Inferior parietal cortex (tissue), 1 donor: ENCODE measurements at regions not wholly inside any gene's neighbourhood (a gene's known extent, or its start where the extent isn't known, plus 50 kb on each side); places are given as distances from the start of the nearest gene placed in this dataset.
"Not testable (repeated sequence)": the region's sequence is repeated elsewhere in the genome, so short reads cannot be mapped to it uniquely, and the experiment has no call there.

Experiments
- DNase-seq: peaks from one replicate; pipeline ENCODE4 v3.0.0-alpha.2; 2016; ENCODE audit errors: extremely low spot score

DNA sequence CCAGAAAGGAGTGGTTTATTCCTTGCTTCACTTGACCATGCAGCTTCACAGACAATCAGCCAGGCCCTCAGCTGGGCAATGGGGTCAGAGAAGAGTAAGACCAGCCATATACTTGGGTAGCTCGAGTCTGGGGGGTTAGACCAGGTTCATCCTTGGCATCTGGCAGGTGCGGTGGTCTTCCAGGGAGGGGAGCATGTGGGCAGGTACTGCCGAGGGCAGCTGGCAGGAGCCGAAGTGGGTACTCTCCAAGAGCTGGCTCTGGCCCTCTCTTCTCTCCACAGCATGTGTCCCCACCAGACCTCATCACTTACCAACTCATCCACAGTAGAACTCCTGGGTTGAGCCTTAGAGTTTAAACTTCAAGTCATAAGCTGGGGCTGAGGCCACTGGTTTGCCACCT lies 156.8 kb downstream of the FOXD2 start:
- no peak for DNase-seq

DNA sequence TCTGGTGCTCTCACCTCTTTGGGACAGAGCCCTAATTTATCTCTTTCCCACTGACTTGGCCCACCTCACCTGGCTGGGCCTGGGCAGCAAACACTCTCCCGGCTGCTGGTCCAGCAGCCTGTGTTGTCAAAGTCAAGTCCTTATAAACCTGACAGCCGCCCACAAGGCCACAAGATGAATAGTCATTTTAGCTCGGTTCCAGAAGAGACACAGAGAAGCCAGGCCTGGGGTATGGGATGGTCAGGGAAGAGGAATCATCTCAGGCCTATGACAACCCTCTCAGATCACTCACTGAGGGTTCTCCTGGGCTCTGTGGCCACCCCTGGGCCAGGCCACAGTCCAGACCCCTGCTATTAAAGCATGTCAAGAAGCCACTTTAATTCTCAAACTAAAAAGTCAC lies 158.5 kb downstream of the FOXD2 start:
- DNase-seq: no peak

DNA sequence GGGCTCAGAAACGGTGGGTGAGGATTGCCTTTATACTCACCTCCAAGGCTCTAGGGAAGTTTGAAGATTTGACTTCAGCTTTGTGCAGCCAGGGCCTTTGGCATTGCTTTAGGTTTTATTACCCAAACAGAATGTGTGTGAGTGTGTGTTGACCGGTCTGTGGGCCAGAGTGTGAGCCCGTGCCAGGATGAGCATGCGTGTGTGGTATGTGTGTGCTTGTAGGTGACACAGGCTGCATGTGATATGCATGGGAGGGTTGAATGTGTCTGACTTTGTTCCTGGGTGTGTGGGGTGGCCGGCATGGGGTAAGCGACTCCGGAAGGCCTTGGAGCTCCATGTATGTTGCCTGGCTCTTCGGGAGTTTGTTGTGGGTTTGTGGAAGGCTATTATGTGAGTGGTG lies 160.5 kb downstream of the FOXD2 start:
- no peak for DNase-seq

DNA sequence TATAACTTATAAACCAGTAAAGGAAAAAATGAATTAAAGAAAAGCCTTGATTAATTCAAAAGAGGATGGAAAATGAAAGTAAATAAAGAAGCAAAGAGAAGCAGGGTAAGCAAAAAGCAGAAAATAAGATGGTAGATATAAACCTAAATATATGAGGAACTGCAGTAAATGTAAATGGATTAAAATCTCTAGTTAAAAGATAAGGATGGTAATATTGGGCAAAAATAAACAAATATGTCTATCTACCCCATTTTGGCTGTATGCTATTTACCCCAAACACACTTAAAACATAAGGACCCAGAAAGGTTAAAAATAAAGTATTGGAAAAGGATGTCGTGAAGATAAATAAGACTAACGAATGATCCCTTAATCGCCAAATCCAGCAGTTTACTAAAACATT lies 161.9 kb downstream of the FOXD2 start:
- no peak for DNase-seq

DNA sequence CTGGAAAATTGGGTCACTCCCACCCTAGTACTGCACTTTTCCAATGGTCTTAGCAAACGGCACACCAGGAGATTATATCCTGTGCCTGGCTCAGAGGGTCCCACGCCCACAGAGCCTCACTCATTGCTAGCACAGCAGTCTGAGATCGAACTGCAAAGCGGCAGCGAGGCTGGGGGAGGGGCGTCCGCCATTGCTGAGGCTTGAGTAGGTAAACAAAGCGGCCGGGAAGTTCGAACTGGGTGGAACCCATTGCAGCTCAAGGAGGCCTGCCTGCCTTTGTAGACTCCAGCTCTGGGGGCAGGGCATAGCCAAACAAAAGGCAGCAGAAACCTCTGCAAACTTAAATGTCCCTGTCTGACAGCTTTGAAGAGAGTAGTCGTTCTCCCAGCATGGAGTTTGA lies 164.6 kb downstream of the FOXD2 start:
- not testable (repeated sequence) for DNase-seq

DNA sequence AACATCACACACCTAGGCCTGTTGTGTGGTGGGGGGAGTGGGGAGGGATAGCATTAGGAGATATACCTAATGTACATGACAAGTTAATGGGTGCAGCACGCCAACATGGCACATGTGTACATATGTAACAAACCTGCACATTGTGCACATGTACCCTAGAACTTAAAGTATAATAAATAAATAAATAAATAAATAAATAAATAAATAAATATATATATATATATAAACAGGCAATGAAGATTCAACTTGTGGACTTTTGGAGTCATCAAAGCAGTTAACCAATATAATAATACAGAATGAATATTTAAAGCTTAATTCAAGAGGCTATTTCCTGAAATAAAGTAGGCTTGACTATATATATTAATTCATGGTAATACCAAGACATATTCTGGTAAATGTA lies 167.0 kb downstream of the FOXD2 start:
- not testable (repeated sequence) for DNase-seq

DNA sequence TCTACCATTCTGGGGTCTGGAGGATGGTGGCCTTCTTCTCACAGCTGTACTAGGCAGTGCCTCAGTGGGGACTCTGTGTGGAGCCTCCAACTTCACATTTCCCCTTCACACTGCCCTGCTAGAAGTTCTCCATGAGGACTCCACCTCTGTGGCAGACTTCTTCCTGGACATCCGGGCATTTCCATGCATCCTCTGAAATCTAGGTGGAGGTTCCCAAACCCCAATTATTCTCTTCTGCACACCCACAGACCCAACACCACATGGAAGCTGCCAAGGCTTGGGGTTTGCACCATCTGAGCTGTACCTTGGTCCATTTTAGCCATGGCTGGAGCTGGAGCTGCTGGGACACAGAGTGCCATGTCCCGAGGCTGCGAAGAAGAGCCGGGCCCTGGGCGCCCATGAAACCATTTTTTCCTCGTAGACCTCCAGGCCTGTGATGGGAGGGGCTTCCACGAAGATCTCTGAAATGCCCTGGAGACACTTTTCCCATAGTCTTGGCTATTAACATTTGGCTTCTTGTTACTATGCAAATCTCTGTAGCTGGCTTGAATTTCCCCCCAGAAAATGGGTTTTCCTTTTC lies 170.5 kb downstream of the FOXD2 start:
- DNase-seq: no peak

DNA sequence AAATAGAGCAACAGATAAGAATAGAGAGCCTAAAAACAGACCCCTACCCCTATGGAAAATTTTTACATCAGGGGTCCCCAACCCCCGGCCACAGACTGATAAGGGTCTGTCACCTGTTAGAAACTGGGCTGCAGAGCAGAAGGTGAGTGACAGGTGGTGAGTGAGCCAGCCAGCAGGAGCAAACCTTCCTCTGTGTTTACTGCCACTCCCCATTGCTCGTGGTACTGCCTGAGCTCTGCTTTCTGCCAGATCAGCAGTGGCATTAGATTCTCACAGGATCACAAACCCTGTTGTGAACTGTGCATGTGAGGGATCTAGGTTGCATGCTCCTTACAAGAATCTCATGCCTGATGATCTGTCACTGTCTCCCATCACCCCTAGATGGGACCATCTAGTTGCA lies 174.1 kb downstream of the FOXD2 start:
- no peak for DNase-seq

DNA sequence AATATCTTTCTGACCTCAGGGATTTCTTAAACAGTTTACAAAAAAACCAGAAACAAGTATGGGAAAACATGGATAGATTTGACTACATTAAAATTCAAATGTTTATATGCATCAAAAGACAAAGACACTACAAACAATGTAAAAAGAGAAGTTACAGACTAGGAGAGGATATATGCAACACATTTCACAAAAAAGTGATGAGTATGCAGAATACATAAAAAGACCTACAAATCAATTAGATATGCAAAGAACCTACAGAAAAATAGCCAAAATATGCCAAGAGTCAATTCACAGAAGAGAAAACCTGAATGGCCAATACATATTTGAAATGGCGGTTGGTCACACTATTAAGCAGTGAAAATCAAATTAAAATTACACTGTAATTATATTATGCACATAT lies 175.0 kb downstream of the FOXD2 start:
- DNase-seq: no peak

DNA sequence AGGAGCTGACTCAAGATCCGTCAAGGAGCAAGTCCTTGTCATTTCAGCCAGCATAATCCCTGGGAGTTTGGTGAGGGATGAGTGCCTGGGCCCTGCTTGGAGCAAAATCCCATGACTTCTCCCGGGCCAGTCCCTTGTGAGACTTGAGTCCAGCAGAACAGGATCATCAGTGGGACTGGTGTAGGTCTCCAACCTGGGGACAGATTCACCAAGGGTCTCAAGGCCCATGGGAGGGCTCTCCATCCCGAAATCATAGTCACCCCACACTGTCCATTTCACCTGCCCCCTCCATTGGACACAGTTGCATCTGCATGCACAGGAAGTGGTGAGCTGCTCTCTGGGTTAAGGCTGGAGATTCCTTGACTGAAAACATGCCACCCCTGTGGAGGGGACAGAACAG lies 178.2 kb downstream of the FOXD2 start:
- DNase-seq: no peak

DNA sequence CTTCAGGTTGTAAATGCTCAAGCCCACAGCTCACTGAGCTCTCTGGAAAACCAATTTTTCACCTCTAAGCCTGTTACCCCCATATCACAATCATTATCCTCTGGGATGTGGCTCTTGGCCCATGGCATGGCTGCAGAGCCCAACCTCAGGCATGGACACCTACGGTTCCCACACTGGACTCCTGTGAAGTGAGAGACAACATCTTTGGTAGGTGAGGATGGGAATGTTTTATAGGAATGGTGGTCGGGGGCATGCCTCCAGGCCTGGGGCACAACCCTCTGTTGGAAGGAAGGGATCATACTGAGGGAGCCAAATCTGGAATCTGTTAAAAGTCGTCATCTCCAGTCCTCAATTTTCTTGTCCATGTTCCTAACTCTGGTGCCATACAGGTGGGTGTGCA lies 179.1 kb downstream of the FOXD2 start:
- no peak for DNase-seq

DNA sequence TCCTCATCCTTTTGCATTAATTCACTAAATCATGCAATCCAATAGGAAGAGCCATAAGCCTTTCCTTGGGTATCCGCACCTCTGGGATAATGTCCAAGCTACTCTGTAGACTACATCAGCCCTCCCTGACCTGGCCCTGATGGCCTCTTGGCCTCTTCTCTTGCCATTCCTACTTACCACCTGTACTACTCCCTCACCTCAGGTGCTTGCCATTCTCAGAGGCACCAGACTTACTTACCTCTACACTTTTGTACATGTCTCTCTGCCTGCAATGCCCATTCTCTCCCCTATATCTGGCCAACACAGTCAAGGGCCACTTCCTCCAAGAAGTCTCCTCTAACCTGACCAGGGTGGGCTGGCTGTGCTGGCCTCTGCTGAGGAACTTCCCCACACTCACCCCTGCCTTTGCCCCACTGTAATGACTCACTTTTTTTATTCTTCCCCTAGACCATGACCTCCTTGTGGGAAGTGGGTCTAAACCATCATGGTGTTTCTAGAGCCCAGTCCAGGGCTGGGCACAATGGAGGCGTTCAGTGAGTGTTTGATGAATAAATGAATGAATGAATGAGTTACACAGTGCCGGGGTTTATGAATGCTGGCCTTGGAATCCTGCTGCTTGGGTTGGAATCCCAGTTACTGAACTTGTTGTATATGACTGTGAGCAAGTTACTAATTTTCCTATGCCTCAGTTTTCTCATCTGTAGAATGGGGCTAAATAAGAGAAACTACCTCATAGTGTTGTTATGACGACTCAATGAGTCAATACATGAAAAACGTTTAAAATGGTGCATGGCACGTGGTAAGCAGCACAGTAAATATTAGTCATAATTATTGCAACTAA lies 179.8 kb downstream of the FOXD2 start:
- no peak for DNase-seq

DNA sequence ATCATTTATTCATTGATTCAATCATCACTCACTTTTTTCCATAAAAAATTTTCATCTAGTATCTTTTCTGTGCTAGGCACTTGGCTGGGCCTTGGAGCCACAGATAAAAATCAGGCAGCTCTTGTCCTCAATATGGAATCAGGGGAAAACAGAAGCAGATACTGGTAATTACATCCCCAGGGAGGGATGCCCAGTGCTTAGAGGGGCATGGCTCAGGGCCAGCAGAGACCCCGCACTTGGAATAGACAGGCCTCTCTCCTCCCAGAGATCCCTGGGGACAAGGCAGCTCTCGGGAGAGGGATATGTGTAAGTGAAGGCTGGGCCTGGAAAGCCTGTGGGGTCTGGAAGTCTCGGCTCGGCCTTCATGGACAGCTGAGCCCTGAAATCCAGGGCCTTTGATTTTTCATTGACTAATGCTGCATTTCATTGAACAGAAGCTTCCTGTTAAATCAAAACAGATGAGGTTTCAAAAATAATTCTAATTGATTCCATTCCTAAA lies 180.4 kb downstream of the FOXD2 start:
- no peak for DNase-seq

DNA sequence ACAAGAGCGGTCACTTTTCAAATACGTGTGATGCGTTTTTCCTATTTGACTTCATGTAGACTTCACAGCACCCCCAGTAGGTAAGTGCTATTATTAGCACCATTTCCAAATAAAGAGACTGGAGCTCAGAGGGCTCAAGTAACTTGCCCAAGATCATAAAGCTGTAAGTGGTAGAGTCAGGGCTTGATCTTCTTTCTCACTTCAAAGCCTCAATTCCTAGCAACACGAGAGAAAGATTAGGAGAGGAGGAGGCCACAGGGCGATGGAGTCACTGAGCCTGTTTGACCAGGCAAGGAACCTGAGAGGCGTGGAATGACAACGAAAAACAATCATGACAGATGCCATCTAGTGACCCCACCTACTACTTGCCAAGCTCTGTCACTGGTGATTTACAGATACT lies 181.0 kb downstream of the FOXD2 start:
- no peak for DNase-seq

DNA sequence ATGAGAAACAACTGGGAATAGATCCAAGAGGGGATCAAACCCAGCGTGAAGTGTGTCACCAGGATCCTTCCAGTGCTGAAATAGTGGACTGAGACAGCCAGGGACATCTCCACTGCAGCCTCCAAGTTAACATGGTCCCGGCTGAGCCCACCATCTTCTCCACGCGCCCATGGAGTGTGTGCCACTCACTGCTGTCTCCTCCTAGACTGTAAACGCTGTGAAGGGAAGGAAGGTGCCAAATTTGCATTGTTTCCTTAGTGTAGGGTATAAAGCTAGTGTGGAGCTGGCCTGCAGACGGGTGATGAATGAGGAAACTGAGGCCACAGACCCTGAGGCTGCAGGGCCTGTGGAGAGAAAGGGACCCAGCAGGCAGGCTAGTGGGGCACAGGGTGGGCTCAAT lies 183.6 kb downstream of the FOXD2 start:
- no peak for DNase-seq

DNA sequence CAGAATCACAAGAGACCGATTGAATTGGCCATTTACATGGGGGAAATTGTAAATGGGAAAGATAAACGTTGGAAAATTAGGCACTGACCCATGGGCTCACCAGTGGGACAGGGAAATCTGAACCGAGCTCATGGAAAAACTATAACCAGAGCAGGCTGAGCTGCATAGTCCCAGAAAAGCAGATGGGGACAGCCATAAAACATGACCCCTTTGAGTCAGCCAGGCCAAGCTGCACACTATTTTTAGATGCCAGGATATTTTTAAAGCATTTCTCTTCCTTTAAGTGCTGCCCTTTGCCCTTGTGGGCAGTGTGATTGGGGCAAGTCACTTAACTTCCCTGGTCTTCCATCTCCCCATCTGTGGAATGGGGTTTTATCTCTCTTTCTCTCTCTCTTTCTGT lies 184.1 kb downstream of the FOXD2 start:
- no peak for DNase-seq

DNA sequence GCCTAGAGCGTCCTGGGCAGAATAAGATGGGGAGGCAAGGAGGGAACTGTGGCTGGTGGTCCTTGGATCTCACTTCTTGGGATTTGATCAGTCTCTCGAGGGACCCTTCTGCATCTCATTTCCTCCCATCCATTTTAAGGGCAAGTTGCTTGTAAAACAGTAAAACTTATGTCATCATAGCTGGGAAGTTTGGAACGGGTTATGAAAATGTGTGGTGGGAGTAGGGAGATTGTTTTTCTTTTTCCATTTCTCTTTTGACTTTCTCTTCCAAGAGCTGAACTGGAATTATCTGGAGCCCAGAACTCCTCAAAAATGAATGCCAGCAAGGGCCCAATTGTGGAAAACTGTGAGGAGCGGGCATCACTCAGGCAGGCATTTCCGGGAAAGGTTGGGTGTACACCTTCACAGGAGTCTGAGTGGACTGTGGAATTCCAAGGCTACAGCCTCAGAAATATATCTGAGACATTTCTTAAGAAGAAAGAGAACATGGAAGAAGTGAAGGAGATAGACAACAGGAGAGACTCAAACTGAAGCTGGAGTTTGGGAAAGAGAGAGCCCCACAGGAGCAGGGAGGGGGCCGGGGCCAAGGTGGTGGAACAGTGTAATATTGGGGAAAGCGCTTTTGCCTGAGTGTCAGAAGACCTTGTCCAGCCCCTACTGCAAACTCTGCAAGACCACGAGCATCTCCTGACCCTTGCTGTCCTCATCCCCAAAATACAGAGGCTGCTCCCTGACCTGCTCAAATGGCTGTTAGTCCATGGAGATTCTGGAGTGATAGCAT lies 185.1 kb downstream of the FOXD2 start:
- no peak for DNase-seq

DNA sequence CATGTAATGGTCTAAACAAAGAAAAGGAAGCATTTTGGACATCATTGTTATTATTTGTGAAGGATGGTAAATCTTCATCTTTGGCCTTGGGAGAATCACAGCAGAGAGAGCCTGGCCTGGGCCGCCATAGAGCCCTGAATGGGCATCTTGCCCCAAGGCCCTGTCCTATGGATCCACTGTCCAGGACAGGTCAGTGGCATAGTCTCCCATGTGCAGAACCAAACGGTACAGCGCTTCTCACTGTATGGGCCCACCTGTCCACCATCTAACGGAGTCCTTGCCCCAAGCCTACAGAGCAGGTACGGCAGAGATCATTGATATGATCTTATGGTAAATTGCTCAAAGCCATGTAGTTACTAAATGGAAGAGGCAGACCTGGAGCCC lies 185.7 kb downstream of the FOXD2 start:
- DNase-seq: no peak

DNA sequence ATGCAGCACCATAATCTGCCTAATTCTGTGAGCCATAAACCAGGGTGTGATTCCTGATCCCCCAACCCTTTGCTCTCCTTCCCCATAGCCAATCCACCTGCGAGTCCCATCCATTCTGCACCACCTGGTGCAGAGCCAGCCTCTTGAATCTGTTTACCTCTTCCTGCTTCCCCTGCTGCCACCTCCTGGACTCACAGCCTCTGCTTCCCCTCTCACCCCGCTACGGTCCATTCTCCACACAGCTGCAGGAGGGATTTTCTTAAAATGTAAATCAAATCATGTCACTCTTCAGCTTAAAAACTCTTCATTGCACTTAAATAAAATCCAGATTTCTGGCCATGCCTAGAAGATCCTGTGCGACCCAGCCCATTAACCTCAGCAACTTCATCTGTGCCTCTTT lies 186.7 kb downstream of the FOXD2 start:
- DNase-seq: no peak

DNA sequence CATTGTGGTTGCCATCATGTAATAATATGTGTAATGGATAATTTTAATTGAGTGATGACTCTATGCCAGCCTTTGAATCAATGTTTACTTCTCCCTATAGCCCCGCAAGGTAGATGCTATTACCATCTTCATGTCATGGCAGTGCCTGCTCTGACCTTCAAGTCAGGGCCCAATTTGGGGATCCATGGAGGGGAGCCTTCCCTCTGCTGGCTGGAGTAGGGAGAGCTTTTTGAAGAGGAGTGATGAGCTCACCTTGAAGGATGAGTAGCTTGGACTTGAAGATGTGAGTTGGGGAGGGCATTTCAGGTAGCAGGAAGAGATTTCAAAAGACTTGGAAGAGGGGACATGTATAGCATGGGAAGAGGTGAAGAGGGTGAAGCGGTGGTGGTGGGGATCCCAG lies 189.2 kb downstream of the FOXD2 start:
- no peak for DNase-seq

DNA sequence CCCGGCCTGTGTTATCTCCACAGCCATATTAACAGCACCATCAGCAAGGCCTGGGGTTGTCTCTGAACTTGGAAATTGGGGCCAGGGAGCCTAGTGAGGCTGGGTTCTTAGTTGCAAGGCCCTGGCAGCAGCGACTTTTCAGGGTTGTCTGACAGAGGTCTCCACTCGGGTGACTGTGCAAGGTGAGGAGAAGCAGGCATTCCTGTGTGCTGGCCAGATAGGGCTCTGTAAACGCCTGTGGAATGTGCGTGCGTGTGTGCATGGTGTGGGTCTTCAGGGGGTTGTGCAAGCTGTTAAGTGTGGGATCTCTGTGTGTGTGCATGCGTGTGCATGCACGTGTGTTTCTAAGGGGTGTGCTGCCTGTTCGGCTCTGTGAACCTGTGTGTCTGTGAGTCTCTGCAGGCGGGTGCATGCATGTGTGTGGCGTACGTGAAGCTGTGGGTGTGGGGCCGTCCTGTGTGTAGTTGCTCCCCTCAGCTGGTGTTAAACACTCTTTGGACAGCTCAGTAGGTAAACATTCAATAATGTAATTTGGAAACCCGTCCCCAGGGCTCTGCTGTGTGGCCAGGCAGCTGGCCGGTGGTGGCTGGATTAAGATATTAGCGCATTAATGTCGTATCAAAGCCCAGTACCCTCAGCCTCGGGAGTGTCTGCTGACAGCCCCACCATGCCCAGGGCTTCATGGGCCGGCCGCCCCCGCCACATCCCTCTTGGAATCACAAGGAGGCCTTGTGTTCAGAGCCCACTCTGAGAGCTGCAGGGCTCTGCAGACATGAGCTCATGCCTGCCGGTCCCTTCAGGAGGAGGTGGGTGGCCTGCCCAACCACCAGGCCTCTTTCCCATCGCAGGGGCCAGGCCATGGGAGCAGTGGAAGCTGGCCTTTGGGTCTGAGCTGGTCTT lies 189.9 kb downstream of the FOXD2 start:
- no peak for DNase-seq

DNA sequence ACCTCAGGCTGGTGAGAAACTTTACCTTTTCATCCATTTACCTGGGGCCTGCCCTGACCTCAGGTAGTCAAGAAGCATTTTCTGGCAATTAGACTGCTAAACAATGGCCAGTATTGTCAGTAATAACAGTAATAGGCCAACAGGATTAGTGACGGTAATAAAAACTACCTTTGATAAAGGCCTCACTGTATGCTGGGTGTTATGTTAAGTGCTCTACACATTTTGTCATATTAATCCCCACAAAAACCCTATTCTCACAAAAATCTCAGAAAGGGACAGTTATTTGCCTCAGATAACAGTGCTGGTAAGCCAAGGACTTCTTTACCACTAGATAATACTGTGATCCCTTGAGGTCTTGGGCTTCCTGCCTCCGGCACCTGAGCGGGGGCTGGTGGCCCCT lies 191.4 kb downstream of the FOXD2 start:
- no peak for DNase-seq
